Posterior cingulate gyrus (tissue), 11 donors: ENCODE measurements at regions not wholly inside any gene's neighbourhood (a gene's known extent, or its start where the extent isn't known, plus 50 kb on each side); places are given as distances from the start of the nearest gene placed in this dataset.

Experiments used
- DNase-seq, 10 donors: peaks; one replicate each; pipeline versions ENCODE4 v3.0.0 to v3.0.0-alpha.2; 2020 to 2021; ENCODE audit warnings: mixed read lengths in 3 of 10
- intact Hi-C: fragments of 100-400 bp; cut with DNase I; formaldehyde crosslinking; loops from one replicate; pipeline ENCODE4 v1.15.1; 2023

GRCh38 chr5:173716058-173716682 is 99.7 kb upstream of the BOD1 start:
- intact Hi-C loops: no loop called here
- peak in 1 of 10 donors; percentile 70 for DNase-seq

GRCh38 chr5:173717959-173718358 is 101.5 kb upstream of the BOD1 start:
- intact Hi-C loops: no loop called here
- DNase-seq: peak in 1 of 10 donors; percentile 49

- DNase-seq: no peak
- intact Hi-C loops: no loop called here
Observed at GRCh38 chr5:173718469-173718868, 102.0 kb upstream of the BOD1 start.

GRCh38 chr5:173719731-173720082 is 103.3 kb upstream of the BOD1 start:
- intact Hi-C loops: no loop called here
- peak in 1 of 10 donors; percentile 61 for DNase-seq

GRCh38 chr5:173720286-173720952 is 104.0 kb upstream of the BOD1 start:
- peak in 1 of 10 donors; percentile 29 for DNase-seq
- intact Hi-C loops: no loop called here

GRCh38 chr5:173720953-173721600 is 104.6 kb upstream of the BOD1 start:
- intact Hi-C loops: no loop called here
- peak in 1 of 10 donors; percentile 29 for DNase-seq

GRCh38 chr5:173721601-173722232 is 105.3 kb upstream of the BOD1 start:
- intact Hi-C loops: no loop called here

GRCh38 chr5:173726846-173727557 is 110.6 kb upstream of the BOD1 start:
- intact Hi-C loops: no loop called here
- DNase-seq: no peak

More at GRCh38 chr5:173721601-173722232, 105.3 kb upstream of the BOD1 start:
- DNase-seq: peak in 1 of 10 donors; percentile 41

- intact Hi-C loops: no loop called here
- DNase-seq: no peak
Observed at GRCh38 chr5:173727839-173728778, 111.7 kb upstream of the BOD1 start.

- peak in 1 of 10 donors; percentile 27 for DNase-seq
- intact Hi-C loops: no loop called here
Observed at GRCh38 chr5:173729079-173729765, 112.8 kb upstream of the BOD1 start.

GRCh38 chr5:173730632-173731298 is 114.3 kb upstream of the BOD1 start:
- intact Hi-C loops: no loop called here

GRCh38 chr5:173733021-173733420 is 116.6 kb upstream of the BOD1 start:
- peak in 4 of 10 donors; percentile 27 to 87 (median 58) for DNase-seq
- intact Hi-C loops: no loop called here

More at GRCh38 chr5:173730632-173731298, 114.3 kb upstream of the BOD1 start:
- DNase-seq: peak in 1 of 10 donors; percentile 68

GRCh38 chr5:173733425-173733824 is 117.0 kb upstream of the BOD1 start:
- DNase-seq: no peak
- intact Hi-C loops: no loop called here

- intact Hi-C loops: no loop called here
- peak in 2 of 10 donors; percentile 60 to 66 for DNase-seq
Observed at GRCh38 chr5:173733831-173734501, 117.5 kb upstream of the BOD1 start.

- no peak for DNase-seq
- intact Hi-C loops: no loop called here
Observed at GRCh38 chr5:173734716-173735115, 118.3 kb upstream of the BOD1 start.

- intact Hi-C loops: no loop called here
- no peak for DNase-seq
Observed at GRCh38 chr5:173735184-173735583, 118.7 kb upstream of the BOD1 start.

- intact Hi-C loops: no loop called here
- no peak for DNase-seq
Observed at GRCh38 chr5:173735691-173736090, 119.2 kb upstream of the BOD1 start.

GRCh38 chr5:173736374-173736773 is 119.9 kb upstream of the BOD1 start:
- intact Hi-C loops: no loop called here
- peak in 1 of 10 donors; percentile 24 for DNase-seq
